GM23338 (cell line): ENCODE measurements at regions not wholly inside any gene's neighbourhood (a gene's known extent, or its start where the extent isn't known, plus 50 kb on each side); places are given as distances from the start of the nearest gene placed in this dataset.
"Not testable (repeated sequence)": the region's sequence is repeated elsewhere in the genome, so short reads cannot be mapped to it uniquely, and the experiment has no call there.

ENCODE experiments used
- ATAC-seq: fragments of 200-7000 bp; cut with Tn5 transposase; 3 replicates; pipeline ENCODE4 v1.9.1; 2020
- DNase-seq: peaks from one replicate; pipeline ENCODE4 v3.0.0-alpha.2; 2015; ENCODE audit warnings: low spot score
- H2AFZ ChIP-seq: fragments of 200-600 bp; sonication (generic); 2 replicates; pipeline ENCODE4 v1.8.0; 2016; ENCODE audit warnings: antibody characterized with exemption, mild to moderate bottlenecking, moderate library complexity
- H3F3A ChIP-seq: fragments of 200-600 bp; sonication (generic); replicated peaks from 2 replicates; pipeline ENCODE4 v1.8.0; 2017; ENCODE audit warnings: antibody characterized with exemption, mixed run types, low read depth
- H3K27ac ChIP-seq: fragments of 200-600 bp; sonication (generic); 2 replicates; pipeline ENCODE4 v1.6.1; 2016; ENCODE audit warnings: low read depth
- H3K27me3 ChIP-seq: fragments of 200-600 bp; sonication (generic); 2 replicates; pipeline ENCODE4 v1.8.0; 2016; ENCODE audit warnings: mild to moderate bottlenecking, mixed run types, moderate library complexity; ENCODE audit not compliant: insufficient read depth
- H3K36me3 ChIP-seq: fragments of 200-600 bp; sonication (generic); 2 replicates; pipeline ENCODE4 v1.8.0; 2016; ENCODE audit warnings: mild to moderate bottlenecking; ENCODE audit not compliant: insufficient read depth
- H3K4me1 ChIP-seq: fragments of 200-600 bp; sonication (generic); 2 replicates; pipeline ENCODE4 v1.8.0; 2016; ENCODE audit warnings: mild to moderate bottlenecking, moderate library complexity; ENCODE audit not compliant: insufficient read depth
- H3K4me2 ChIP-seq: fragments of 200-600 bp; sonication (generic); 2 replicates; pipeline ENCODE4 v1.7.1; 2017; ENCODE audit warnings: mixed run types
- H3K4me3 ChIP-seq: fragments of 200-600 bp; sonication (generic); 2 replicates; pipeline ENCODE4 v1.6.1; 2016; ENCODE audit warnings: mixed run types
- H3K79me2 ChIP-seq: fragments of 200-600 bp; sonication (generic); replicated peaks from 2 replicates; pipeline ENCODE4 v1.8.0; 2017; ENCODE audit warnings: mild to moderate bottlenecking; ENCODE audit not compliant: insufficient read depth
- H3K9me2 ChIP-seq: fragments of 200-600 bp; sonication (generic); 2 replicates; pipeline ENCODE4 v1.8.0; 2017; ENCODE audit not compliant: insufficient read depth
- H4K20me1 ChIP-seq: fragments of 200-600 bp; sonication (generic); replicated peaks from 2 replicates; pipeline ENCODE4 v1.8.0; 2017; ENCODE audit warnings: mild to moderate bottlenecking; ENCODE audit not compliant: insufficient read depth
- H3K27ac Mint-ChIP-seq: 2 replicates; pipeline ENCODE4 v1.8.0; 2020; ENCODE audit warnings: inconsistent platforms, mild to moderate bottlenecking, moderate library complexity, mixed read lengths
- H3K27me3 Mint-ChIP-seq: 3 replicates; pipeline ENCODE4 v1.8.0; 2022; ENCODE audit warnings: low read depth, mild to moderate bottlenecking, moderate library complexity, mixed read lengths, inconsistent platforms; ENCODE audit not compliant: insufficient read depth, poor library complexity
- H3K36me3 Mint-ChIP-seq: 3 replicates; pipeline ENCODE4 v1.8.0; 2021; ENCODE audit warnings: low read depth, mild to moderate bottlenecking, inconsistent platforms, moderate library complexity, mixed read lengths
- H3K4me1 Mint-ChIP-seq: 3 replicates; pipeline ENCODE4 v1.8.0; 2020; ENCODE audit warnings: mild to moderate bottlenecking, inconsistent platforms, mixed read lengths
- H3K4me3 Mint-ChIP-seq: 3 replicates; pipeline ENCODE4 v1.8.0; 2021; ENCODE audit warnings: moderate library complexity, mild to moderate bottlenecking, inconsistent platforms, mixed read lengths
- H3K9me3 Mint-ChIP-seq: 3 replicates; pipeline ENCODE4 v1.8.0; 2020; ENCODE audit warnings: moderate library complexity, mild to moderate bottlenecking, inconsistent platforms, mixed read lengths
- EZH2phosphoT487 ChIP-seq: fragments of 200-600 bp; sonication (generic); IDR thresholded peaks from one replicate; pipeline ENCODE4 v1.8.1; 2018; ENCODE audit warnings: antibody characterized with exemption; ENCODE audit not compliant: unreplicated experiment
- JUNB ChIP-seq: IDR thresholded peaks from one replicate; pipeline ENCODE4 v1.6.1; 2016; ENCODE audit warnings: antibody characterized with exemption; ENCODE audit not compliant: unreplicated experiment
- NANOG ChIP-seq: IDR thresholded peaks from 2 replicates; pipeline ENCODE4 v1.6.1; 2016; ENCODE audit warnings: antibody characterized with exemption, borderline replicate concordance
- POLR2AphosphoS5 ChIP-seq: IDR thresholded peaks from 2 replicates; pipeline ENCODE4 v1.6.1; 2016; ENCODE audit warnings: antibody characterized with exemption, low read depth
- ZNF114 ChIP-seq: fragments of 250-450 bp; sonication (Bioruptor Pico); IDR thresholded peaks from 2 replicates; pipeline ENCODE4 v1.5.0; 2020; ENCODE audit warnings: mild to moderate bottlenecking, moderate library complexity
- ZNF331 ChIP-seq: fragments of 250-450 bp; sonication (Bioruptor Pico); IDR thresholded peaks from 2 replicates; pipeline ENCODE4 v1.5.0; 2020; ENCODE audit warnings: low read depth, mild to moderate bottlenecking, moderate library complexity
- TF ChIP-seq, protein P1 (sequence below): fragments of 250-450 bp; sonication (Bioruptor Pico); IDR thresholded peaks from 2 replicates; pipeline ENCODE4 v1.5.0; 2020; ENCODE audit warnings: mild to moderate bottlenecking, moderate library complexity
- TF ChIP-seq, protein P2 (sequence below), 2 experiments: fragments of 200-600 bp in 1 of 2; sonication (generic) in 1 of 2; conservative IDR thresholded peaks; 2 replicates each; pipeline versions ENCODE4 v1.5.1 to v1.6.1; 2016 to 2017; ENCODE audit warnings: antibody characterized with exemption in 2 of 2, low read depth in 2 of 2, mild to moderate bottlenecking in 2 of 2, moderate library complexity in 1 of 2

DNA sequence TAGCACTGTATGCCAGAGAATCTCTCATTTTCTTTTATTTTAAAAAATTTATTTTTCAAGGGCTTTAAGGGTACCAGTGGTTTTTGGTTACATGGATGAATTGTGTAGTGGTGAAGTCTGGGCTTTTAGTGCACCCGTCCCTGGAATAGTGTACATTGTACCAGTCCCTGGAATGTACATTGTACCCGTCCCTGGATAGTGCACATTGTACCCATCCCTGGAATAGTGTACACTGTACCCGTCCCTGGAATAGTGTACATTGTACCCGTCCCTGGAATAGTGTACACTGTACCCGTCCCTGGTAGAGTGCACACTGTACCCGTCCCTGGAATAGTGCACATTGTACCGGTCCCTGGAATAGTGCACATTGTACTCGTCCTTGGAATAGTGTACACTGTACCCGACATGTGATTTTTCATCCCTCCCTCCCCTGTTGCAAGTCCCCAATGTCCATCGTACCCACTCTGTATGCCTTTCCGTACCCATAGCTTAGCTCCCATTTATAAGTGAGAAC lies 56.1 kb upstream of the HELT start (continued):
- TF ChIP-seq, protein P1, sequence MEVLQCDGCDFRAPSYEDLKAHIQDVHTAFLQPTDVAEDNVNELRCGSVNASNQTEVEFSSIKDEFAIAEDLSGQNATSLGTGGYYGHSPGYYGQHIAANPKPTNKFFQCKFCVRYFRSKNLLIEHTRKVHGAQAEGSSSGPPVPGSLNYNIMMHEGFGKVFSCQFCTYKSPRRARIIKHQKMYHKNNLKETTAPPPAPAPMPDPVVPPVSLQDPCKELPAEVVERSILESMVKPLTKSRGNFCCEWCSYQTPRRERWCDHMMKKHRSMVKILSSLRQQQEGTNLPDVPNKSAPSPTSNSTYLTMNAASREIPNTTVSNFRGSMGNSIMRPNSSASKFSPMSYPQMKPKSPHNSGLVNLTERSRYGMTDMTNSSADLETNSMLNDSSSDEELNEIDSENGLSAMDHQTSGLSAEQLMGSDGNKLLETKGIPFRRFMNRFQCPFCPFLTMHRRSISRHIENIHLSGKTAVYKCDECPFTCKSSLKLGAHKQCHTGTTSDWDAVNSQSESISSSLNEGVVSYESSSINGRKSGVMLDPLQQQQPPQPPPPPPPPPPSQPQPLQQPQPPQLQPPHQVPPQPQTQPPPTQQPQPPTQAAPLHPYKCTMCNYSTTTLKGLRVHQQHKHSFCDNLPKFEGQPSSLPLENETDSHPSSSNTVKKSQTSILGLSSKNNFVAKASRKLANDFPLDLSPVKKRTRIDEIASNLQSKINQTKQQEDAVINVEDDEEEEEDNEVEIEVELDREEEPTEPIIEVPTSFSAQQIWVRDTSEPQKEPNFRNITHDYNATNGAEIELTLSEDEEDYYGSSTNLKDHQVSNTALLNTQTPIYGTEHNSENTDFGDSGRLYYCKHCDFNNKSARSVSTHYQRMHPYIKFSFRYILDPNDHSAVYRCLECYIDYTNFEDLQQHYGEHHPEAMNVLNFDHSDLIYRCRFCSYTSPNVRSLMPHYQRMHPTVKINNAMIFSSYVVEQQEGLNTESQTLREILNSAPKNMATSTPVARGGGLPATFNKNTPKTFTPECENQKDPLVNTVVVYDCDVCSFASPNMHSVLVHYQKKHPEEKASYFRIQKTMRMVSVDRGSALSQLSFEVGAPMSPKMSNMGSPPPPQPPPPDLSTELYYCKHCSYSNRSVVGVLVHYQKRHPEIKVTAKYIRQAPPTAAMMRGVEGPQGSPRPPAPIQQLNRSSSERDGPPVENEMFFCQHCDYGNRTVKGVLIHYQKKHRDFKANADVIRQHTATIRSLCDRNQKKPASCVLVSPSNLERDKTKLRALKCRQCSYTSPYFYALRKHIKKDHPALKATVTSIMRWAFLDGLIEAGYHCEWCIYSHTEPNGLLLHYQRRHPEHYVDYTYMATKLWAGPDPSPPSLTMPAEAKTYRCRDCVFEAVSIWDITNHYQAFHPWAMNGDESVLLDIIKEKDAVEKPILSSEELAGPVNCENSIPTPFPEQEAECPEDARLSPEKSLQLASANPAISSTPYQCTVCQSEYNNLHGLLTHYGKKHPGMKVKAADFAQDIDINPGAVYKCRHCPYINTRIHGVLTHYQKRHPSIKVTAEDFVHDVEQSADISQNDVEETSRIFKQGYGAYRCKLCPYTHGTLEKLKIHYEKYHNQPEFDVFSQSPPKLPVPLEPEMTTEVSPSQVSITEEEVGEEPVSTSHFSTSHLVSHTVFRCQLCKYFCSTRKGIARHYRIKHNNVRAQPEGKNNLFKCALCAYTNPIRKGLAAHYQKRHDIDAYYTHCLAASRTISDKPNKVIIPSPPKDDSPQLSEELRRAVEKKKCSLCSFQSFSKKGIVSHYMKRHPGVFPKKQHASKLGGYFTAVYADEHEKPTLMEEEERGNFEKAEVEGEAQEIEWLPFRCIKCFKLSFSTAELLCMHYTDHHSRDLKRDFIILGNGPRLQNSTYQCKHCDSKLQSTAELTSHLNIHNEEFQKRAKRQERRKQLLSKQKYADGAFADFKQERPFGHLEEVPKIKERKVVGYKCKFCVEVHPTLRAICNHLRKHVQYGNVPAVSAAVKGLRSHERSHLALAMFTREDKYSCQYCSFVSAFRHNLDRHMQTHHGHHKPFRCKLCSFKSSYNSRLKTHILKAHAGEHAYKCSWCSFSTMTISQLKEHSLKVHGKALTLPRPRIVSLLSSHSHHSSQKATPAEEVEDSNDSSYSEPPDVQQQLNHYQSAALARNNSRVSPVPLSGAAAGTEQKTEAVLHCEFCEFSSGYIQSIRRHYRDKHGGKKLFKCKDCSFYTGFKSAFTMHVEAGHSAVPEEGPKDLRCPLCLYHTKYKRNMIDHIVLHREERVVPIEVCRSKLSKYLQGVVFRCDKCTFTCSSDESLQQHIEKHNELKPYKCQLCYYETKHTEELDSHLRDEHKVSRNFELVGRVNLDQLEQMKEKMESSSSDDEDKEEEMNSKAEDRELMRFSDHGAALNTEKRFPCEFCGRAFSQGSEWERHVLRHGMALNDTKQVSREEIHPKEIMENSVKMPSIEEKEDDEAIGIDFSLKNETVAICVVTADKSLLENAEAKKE (CRISPR knock-in tag), result no peak
- TF ChIP-seq, protein P2, sequence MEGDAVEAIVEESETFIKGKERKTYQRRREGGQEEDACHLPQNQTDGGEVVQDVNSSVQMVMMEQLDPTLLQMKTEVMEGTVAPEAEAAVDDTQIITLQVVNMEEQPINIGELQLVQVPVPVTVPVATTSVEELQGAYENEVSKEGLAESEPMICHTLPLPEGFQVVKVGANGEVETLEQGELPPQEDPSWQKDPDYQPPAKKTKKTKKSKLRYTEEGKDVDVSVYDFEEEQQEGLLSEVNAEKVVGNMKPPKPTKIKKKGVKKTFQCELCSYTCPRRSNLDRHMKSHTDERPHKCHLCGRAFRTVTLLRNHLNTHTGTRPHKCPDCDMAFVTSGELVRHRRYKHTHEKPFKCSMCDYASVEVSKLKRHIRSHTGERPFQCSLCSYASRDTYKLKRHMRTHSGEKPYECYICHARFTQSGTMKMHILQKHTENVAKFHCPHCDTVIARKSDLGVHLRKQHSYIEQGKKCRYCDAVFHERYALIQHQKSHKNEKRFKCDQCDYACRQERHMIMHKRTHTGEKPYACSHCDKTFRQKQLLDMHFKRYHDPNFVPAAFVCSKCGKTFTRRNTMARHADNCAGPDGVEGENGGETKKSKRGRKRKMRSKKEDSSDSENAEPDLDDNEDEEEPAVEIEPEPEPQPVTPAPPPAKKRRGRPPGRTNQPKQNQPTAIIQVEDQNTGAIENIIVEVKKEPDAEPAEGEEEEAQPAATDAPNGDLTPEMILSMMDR (conservative IDR thresholded peaks at IDR 0.05; ENCODE audit: low read depth in 2 of 2), result no peak
- TF ChIP-seq POLR2AphosphoS5, result no peak
- TF ChIP-seq ZNF331 (CRISPR knock-in tag), result no peak
- TF ChIP-seq ZNF114, result no peak
- no peak for TF ChIP-seq EZH2phosphoT487
- TF ChIP-seq NANOG, result no peak
- TF ChIP-seq JUNB, result no peak

DNA sequence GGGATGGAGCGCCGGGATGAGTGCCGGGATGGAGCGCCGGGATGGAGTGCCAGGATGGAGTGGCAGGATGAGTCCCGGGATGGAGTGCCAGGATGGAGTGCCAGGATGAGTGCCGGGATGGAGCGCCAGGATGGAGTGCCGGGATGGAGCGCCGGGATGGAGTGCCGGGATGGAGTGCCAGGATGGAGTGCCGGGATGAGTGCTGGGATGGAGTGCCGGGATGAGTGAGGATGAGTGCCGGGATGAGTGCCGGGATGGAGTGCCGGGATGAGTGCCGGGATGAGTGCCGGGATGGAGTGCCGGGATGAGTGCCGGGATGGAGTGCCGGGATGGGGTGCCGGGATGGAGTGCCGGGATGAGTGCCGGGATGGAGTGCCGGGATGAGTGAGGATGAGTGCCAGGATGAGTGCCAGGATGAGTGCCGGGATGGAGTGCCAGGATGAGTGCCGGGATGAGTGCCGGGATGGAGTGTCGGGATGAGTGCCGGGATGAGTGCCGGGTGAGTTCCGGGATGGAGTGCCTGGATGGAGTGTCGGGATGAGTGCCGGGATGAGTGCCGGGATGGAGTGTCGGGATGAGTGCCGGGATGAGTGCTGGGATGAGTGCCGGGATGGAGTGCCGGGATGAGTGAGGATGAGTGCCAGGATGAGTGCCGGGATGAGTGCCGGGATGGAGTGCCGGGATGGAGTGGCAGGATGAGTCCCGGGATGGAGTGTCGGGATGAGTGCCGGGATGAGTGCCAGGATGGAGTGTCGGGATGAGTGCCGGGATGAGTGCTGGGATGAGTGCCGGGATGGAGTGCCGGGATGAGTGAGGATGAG lies 52.9 kb upstream of the HELT start:
- not testable (repeated sequence) for H3K36me3 ChIP-seq, H3F3A ChIP-seq, DNase-seq, H3K4me3 ChIP-seq, H4K20me1 ChIP-seq, H3K27ac Mint-ChIP-seq, H3K4me1 Mint-ChIP-seq, H3K4me1 ChIP-seq, H2AFZ ChIP-seq, ATAC-seq, H3K4me3 Mint-ChIP-seq, H3K79me2 ChIP-seq, H3K9me2 ChIP-seq, H3K4me2 ChIP-seq, H3K27me3 ChIP-seq, H3K27ac ChIP-seq
- Mint-ChIP-seq H3K36me3 (peaks cover 31% of the 10 kb centered on the region), H3K27me3 (peaks cover 21% of the 10 kb centered on the region), H3K9me3 (peaks cover 37% of the 10 kb centered on the region)

DNA sequence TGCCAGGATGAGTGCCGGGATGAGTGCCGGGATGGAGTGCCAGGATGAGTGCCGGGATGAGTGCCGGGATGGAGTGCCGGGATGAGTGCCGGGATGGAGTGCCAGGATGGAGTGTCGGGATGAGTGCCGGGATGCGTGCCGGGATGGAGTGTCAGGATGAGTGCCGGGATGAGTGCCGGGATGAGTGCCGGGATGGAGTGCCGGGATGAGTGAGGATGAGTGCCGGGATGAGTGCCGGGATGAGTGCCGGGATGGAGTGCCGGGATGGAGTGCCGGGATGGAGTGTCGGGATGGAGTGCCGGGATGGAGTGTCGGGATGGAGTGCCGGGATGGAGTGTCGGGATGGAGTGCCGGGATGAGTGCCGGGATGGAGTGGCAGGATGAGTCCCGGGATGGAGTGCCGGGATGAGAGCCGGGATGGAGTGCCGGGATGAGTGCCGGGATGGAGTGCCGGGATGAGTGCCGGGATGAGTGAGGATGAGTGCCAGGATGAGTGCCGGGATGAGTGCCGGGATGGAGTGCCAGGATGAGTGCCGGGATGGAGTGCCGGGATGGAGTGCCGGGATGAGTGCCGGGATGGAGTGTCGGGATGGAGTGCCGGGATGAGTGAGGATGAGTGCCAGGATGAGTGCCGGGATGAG lies 52.1 kb upstream of the HELT start:
- H3K4me1 ChIP-seq, H3K4me1 Mint-ChIP-seq, ATAC-seq, H4K20me1 ChIP-seq, H3K4me3 Mint-ChIP-seq, H3K27ac ChIP-seq, H2AFZ ChIP-seq, H3K27ac Mint-ChIP-seq, H3K9me2 ChIP-seq, H3K27me3 ChIP-seq, H3K4me2 ChIP-seq, H3F3A ChIP-seq, H3K4me3 ChIP-seq, DNase-seq, H3K36me3 ChIP-seq, H3K79me2 ChIP-seq: not testable (repeated sequence)
- H3K27me3 Mint-ChIP-seq, result peaks cover 18% of the 10 kb centered on the region
- peaks cover 35% of the 10 kb centered on the region for H3K36me3 Mint-ChIP-seq
- H3K9me3 Mint-ChIP-seq, result peaks cover 44% of the 10 kb centered on the region
